ENCODE measurements at regions not wholly inside any gene's neighbourhood (a gene's known extent, or its start where the extent isn't known, plus 50 kb on each side); places are given as distances from the start of the nearest gene placed in this dataset.

DNA sequence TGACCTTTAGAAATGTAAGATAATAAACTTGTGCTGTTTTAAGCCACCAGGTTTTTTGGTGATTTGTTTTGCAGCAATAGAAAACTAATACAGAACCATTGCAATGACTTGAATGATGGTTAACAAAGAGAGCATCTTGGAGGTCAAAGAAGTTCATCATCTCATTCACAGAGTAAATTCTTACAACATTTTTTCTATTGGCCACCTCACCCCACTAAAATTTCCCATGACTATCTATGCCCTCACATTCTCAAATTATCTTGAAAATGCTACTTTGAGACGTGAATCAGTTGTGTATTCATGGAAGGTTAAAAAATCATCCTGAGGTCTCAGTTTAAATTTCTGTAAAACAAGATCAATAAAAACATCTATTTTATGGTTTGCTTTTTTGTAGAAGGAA is 754.2 kb downstream of the SORCS1 start:
- 0% methylated on average over 1 of the region's 1 CpG for WGBS (ENCODE audit: missing lambda C conversion rate)
- no peak overlapping the region for H3K4me2 ChIP-seq
- H3K27ac ChIP-seq: no peak overlapping the region
- no peak overlapping the region for H3K4me3 ChIP-seq
- POLR2A ChIA-PET: no interaction called here
- CTCF ChIA-PET: no interaction called here
- TF ChIP-seq FOXS1 (CRISPR knock-in tag; IDR thresholded peaks at IDR 0.05) (no peak), ESRRA (IDR thresholded peaks at IDR 0.05; ENCODE audit: borderline replicate concordance, low read length) (no peak), HEYL (CRISPR knock-in tag; IDR thresholded peaks at IDR 0.05) (no peak), ZFP36 (IDR thresholded peaks at IDR 0.05; ENCODE audit: borderline replicate concordance, partially characterized antibody) (no peak), RNF2 (IDR thresholded peaks at IDR 0.05; ENCODE audit: borderline replicate concordance, low read depth) (no peak), CBX8 (IDR thresholded peaks at IDR 0.05) (no peak), EHF (CRISPR knock-in tag; IDR thresholded peaks at IDR 0.05) (no peak), MAFK (IDR thresholded peaks at IDR 0.05; ENCODE audit: partially characterized antibody) (no peak), ZC3H11A (IDR thresholded peaks at IDR 0.05) (no peak), FOSL2 (IDR thresholded peaks at IDR 0.05) (no peak), FOSL2 (CRISPR knock-in tag; IDR thresholded peaks at IDR 0.05) (no peak), CEBPB (IDR thresholded peaks at IDR 0.05) (no peak)
- TF ChIP-seq, protein P1, sequence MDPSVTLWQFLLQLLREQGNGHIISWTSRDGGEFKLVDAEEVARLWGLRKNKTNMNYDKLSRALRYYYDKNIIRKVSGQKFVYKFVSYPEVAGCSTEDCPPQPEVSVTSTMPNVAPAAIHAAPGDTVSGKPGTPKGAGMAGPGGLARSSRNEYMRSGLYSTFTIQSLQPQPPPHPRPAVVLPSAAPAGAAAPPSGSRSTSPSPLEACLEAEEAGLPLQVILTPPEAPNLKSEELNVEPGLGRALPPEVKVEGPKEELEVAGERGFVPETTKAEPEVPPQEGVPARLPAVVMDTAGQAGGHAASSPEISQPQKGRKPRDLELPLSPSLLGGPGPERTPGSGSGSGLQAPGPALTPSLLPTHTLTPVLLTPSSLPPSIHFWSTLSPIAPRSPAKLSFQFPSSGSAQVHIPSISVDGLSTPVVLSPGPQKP (IDR thresholded peaks at IDR 0.05; ENCODE audit: low read depth, low read length): no peak
- TF ChIP-seq, protein P2, sequence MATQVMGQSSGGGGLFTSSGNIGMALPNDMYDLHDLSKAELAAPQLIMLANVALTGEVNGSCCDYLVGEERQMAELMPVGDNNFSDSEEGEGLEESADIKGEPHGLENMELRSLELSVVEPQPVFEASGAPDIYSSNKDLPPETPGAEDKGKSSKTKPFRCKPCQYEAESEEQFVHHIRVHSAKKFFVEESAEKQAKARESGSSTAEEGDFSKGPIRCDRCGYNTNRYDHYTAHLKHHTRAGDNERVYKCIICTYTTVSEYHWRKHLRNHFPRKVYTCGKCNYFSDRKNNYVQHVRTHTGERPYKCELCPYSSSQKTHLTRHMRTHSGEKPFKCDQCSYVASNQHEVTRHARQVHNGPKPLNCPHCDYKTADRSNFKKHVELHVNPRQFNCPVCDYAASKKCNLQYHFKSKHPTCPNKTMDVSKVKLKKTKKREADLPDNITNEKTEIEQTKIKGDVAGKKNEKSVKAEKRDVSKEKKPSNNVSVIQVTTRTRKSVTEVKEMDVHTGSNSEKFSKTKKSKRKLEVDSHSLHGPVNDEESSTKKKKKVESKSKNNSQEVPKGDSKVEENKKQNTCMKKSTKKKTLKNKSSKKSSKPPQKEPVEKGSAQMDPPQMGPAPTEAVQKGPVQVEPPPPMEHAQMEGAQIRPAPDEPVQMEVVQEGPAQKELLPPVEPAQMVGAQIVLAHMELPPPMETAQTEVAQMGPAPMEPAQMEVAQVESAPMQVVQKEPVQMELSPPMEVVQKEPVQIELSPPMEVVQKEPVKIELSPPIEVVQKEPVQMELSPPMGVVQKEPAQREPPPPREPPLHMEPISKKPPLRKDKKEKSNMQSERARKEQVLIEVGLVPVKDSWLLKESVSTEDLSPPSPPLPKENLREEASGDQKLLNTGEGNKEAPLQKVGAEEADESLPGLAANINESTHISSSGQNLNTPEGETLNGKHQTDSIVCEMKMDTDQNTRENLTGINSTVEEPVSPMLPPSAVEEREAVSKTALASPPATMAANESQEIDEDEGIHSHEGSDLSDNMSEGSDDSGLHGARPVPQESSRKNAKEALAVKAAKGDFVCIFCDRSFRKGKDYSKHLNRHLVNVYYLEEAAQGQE (IDR thresholded peaks at IDR 0.05): no peak
- TF ChIP-seq, protein P3, sequence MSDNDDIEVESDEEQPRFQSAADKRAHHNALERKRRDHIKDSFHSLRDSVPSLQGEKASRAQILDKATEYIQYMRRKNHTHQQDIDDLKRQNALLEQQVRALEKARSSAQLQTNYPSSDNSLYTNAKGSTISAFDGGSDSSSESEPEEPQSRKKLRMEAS (IDR thresholded peaks at IDR 0.05): no peak
- no peaks in the 10 kb centered on the region for H3K4me1 ChIP-seq
- no peak for DNase-seq (ENCODE audit: low read depth in 1 of 2, low spot score in 1 of 2)
- no peak for ATAC-seq
- no peak for FAIRE-seq
- no peaks in the 10 kb centered on the region; the same call in 2 of the 3 replicates for H3K9me3 ChIP-seq

DNA sequence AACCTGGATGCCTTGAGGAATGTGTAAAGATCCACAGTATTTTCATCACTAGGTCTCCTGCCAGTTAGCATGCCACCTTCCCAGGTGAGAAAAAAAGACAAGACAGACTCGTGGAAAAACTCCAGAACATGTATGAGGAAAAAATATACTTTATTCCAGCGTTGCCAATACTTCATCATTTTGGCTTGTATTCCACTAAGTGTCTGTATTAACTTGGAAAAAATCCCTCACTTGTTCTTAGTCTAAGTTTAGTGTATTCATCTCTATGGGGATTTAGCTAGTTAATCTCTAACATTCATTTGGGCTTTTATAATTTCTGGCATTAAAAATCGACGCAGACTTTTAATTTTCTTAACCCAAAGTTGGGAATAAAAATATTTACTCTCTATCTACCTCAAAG is 759.4 kb downstream of the SORCS1 start:
- no peak overlapping the region for H3K4me3 ChIP-seq
- H3K9me3 ChIP-seq: no peaks in the 10 kb centered on the region
- CTCF ChIA-PET: no interaction called here
- TF ChIP-seq FOSL2 (IDR thresholded peaks at IDR 0.05) (no peak), FOSL2 (CRISPR knock-in tag; IDR thresholded peaks at IDR 0.05) (no peak), CBX2 (IDR thresholded peaks at IDR 0.05; ENCODE audit: borderline replicate concordance, low read depth) (no peak), RFX5 (IDR thresholded peaks at IDR 0.05) (no peak), CEBPB (IDR thresholded peaks at IDR 0.05) (no peak), SREBF2 (IDR thresholded peaks at IDR 0.05) (no peak), MYC (IDR thresholded peaks at IDR 0.05; ENCODE audit: borderline replicate concordance, low read length) (no peak)
- TF ChIP-seq, protein P4, sequence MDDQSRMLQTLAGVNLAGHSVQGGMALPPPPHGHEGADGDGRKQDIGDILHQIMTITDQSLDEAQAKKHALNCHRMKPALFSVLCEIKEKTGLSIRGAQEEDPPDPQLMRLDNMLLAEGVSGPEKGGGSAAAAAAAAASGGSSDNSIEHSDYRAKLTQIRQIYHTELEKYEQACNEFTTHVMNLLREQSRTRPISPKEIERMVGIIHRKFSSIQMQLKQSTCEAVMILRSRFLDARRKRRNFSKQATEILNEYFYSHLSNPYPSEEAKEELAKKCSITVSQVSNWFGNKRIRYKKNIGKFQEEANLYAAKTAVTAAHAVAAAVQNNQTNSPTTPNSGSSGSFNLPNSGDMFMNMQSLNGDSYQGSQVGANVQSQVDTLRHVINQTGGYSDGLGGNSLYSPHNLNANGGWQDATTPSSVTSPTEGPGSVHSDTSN (IDR thresholded peaks at IDR 0.05): no peak
- TF ChIP-seq, protein P2 (IDR thresholded peaks at IDR 0.05): no peak
- WGBS (ENCODE audit: missing lambda C conversion rate): 13% methylated on average over 4 of the region's 4 CpGs
- DNase-seq (ENCODE audit: low read depth in 1 of 2, low spot score in 1 of 2) (no peak), ATAC-seq (no peak), FAIRE-seq (no peak)
- H3K4me2 ChIP-seq: no peak overlapping the region
- POLR2A ChIA-PET: no interaction called here
- H3K4me1 ChIP-seq: no peaks in the 10 kb centered on the region
- H3K27ac ChIP-seq: no peak overlapping the region
